ENCODE measurements at regions not wholly inside any gene's neighbourhood (a gene's known extent, or its start where the extent isn't known, plus 50 kb on each side); places are given as distances from the start of the nearest gene placed in this dataset.

DNA sequence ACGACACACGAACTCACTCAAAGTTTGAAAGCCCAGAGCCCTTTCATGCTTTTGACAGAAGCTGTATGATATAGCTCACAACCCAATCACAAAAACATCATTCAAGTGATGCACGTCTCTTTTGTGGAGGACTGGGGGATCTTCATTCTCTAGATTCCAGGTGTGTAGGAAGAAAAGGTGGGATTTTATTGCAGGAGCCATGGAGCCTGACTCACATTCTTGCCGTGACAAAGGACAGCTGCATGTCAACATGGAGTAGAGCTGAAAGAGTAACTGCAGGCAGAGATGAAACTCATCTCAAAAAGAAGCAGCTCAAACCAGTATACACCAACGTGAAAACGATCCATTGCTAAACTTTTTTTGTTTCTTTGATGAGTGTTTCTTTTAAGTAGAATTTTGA lies 50.9 kb upstream of the PDE1A start:
- no peak for DNase-seq
- Histone ChIP-seq H3K27ac (no peak overlapping the region), H3K4me3 (no peak overlapping the region), H3K9ac (ENCODE audit: low read depth in 2 of 2, low read length in 2 of 2) (no peak overlapping the region), H3K4me1 (no peaks in the 10 kb centered on the region), H3K9me3 (no peaks in the 10 kb centered on the region), H3K36me3 (no peaks in the 10 kb centered on the region), H3K27me3 (no peaks in the 10 kb centered on the region)
- TF ChIP-seq, protein P1, sequence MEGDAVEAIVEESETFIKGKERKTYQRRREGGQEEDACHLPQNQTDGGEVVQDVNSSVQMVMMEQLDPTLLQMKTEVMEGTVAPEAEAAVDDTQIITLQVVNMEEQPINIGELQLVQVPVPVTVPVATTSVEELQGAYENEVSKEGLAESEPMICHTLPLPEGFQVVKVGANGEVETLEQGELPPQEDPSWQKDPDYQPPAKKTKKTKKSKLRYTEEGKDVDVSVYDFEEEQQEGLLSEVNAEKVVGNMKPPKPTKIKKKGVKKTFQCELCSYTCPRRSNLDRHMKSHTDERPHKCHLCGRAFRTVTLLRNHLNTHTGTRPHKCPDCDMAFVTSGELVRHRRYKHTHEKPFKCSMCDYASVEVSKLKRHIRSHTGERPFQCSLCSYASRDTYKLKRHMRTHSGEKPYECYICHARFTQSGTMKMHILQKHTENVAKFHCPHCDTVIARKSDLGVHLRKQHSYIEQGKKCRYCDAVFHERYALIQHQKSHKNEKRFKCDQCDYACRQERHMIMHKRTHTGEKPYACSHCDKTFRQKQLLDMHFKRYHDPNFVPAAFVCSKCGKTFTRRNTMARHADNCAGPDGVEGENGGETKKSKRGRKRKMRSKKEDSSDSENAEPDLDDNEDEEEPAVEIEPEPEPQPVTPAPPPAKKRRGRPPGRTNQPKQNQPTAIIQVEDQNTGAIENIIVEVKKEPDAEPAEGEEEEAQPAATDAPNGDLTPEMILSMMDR (IDR thresholded peaks at IDR 0.05), result no peak
- intact Hi-C loops (cut with DNase I), result no loop called here

DNA sequence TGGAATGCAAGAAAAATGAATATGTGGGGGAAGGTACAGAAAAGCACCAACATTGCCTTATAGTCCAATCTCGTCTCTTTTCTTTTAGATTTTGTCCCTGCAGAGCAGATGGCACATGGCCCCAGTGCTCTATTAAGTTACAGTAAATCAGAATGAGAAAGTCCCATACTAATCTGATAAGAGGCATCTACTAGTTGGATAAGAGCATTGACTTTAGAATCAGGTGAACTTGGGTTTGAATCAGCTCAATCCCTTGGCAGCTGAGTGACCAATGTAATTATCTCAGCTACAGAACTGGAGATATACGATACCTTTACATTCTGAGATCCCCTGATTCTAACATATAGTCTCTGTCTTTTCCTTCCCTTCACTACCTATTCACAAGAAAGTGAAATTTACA lies 54.8 kb upstream of the PDE1A start:
- no peaks in the 10 kb centered on the region for H3K4me1 ChIP-seq
- no peaks in the 10 kb centered on the region for H3K9me3 ChIP-seq
- H3K4me3 ChIP-seq, result no peak overlapping the region
- no peaks in the 10 kb centered on the region for H3K36me3 ChIP-seq
- DNase-seq, result no peak
- H3K27ac ChIP-seq, result no peak overlapping the region
- H3K27me3 ChIP-seq, result no peaks in the 10 kb centered on the region
- TF ChIP-seq, protein P1 (IDR thresholded peaks at IDR 0.05), result no peak
- intact Hi-C loops (cut with DNase I), result no loop called here
- H3K9ac ChIP-seq (ENCODE audit: low read depth in 2 of 2, low read length in 2 of 2), result no peak overlapping the region

DNA sequence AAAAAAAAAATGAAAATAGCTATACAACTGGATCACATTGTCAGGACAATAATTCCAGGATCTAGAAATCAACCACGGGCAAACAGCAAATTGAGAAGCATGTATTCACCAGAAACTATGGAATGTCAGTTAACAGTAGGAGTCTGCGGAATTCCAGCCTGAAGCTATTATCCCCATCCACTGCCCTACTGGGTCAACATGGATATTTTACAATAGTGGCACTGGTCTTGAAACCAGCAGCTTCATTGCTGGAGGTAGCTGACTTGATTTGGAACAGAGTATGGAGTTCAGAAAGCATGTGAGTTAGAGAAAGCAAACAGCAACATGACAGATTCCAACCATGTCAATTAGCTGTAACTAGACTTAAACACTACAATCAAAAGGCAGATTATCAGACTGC lies 55.7 kb upstream of the PDE1A start:
- H3K9me3 ChIP-seq, result no peaks in the 10 kb centered on the region
- no peaks in the 10 kb centered on the region for H3K27me3 ChIP-seq
- intact Hi-C loops (cut with DNase I), result no loop called here
- no peak overlapping the region for H3K9ac ChIP-seq (ENCODE audit: low read depth in 2 of 2, low read length in 2 of 2)
- H3K4me3 ChIP-seq, result no peak overlapping the region
- H3K36me3 ChIP-seq, result no peaks in the 10 kb centered on the region
- TF ChIP-seq, protein P1 (IDR thresholded peaks at IDR 0.05), result no peak
- H3K4me1 ChIP-seq, result no peaks in the 10 kb centered on the region
- no peak overlapping the region for H3K27ac ChIP-seq
- no peak for DNase-seq

DNA sequence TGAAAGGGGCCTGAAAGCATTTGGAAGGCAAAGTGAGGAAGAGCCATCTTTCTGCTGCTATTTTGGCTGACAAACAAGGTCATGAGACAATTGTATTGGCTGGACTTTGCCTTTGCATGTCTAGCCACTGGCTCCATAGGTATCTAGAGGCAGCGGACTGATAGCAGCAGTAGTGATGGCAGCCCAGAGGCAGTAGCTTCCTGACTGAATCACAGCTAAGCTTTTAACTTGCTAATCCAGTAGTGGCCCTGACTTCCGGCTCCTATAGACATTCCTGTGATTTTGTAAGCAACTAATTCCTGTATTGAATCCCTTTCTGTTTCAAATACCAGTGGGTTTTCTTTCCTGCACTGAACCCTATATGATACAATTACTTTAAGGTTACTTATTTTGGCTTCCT lies 69.8 kb upstream of the PDE1A start:
- H3K9ac ChIP-seq (ENCODE audit: low read depth in 2 of 2, low read length in 2 of 2), result no peak overlapping the region
- no peak for DNase-seq
- no peaks in the 10 kb centered on the region for H3K36me3 ChIP-seq
- no peak overlapping the region for H3K4me3 ChIP-seq
- intact Hi-C loops (cut with DNase I), result no loop called here
- no peaks in the 10 kb centered on the region for H3K9me3 ChIP-seq
- H3K27me3 ChIP-seq, result no peaks in the 10 kb centered on the region
- TF ChIP-seq, protein P1 (IDR thresholded peaks at IDR 0.05), result no peak
- H3K27ac ChIP-seq, result no peak overlapping the region
- H3K4me1 ChIP-seq, result no peaks in the 10 kb centered on the region

DNA sequence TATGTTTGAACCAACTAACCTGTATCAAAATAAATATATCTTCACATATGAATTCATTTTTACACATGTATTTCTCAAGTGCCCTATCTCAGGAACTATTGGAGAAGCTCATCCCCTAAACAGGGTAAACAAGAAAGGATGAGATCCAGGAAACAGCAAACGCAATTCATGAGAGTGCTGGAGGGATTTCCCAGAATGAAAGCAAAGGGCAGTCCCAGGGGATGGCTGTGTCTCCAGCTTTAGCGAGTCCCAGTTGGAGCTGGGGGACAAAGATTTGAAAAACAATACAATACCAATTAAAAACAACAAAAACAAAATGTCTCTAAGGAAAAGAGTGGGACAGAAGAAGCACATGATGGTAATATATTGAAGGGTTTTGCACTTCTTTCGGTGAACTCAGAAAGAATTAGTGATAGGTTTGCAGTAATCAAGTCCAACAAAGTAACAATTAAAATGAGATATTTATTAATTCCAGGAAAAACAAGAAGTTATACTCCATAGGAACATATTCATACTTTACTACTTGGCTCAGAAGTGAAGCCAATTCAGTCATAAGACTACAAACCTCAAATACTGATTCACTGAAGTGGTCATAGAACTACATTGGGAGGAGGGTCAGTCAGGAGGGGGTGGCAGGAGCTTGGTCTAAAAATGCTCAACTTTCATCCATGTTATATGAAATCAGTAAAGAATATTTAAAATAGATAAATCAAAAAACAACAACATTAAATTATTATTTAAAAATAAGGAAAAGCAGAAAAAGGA lies 73.1 kb upstream of the PDE1A start:
- no peak for DNase-seq
- H3K27ac ChIP-seq, result no peak overlapping the region
- H3K4me3 ChIP-seq, result no peak overlapping the region
- TF ChIP-seq, protein P1 (IDR thresholded peaks at IDR 0.05), result no peak
- H3K27me3 ChIP-seq, result no peaks in the 10 kb centered on the region
- no peaks in the 10 kb centered on the region for H3K9me3 ChIP-seq
- intact Hi-C loops (cut with DNase I), result no loop called here
- no peak overlapping the region for H3K9ac ChIP-seq (ENCODE audit: low read depth in 2 of 2, low read length in 2 of 2)
- H3K4me1 ChIP-seq, result no peaks in the 10 kb centered on the region
- H3K36me3 ChIP-seq, result no peaks in the 10 kb centered on the region

All from colonic mucosa (tissue), 4 donors.